LNCaP clone FGC (cell line): ENCODE measurements at regions not wholly inside any gene's neighbourhood (a gene's known extent, or its start where the extent isn't known, plus 50 kb on each side); places are given as distances from the start of the nearest gene placed in this dataset.

Experiments used
- DNase-seq: peaks from one replicate; pipeline ENCODE4 v3.0.0-alpha.2; 2011; ENCODE audit warnings: low read depth
- H3K4me3 ChIP-seq: 2 replicates; pipeline ENCODE4 v1.5.1; 2011; ENCODE audit warnings: mild to moderate bottlenecking, low read depth, low read length, control low read depth
- TF ChIP-seq, protein P1 (sequence below): IDR thresholded peaks from 2 replicates; pipeline ENCODE4 v1.5.1; 2012; ENCODE audit warnings: mild to moderate bottlenecking; ENCODE audit not compliant: control insufficient read depth, insufficient read depth; ENCODE audit errors: extremely low read depth

DNA sequence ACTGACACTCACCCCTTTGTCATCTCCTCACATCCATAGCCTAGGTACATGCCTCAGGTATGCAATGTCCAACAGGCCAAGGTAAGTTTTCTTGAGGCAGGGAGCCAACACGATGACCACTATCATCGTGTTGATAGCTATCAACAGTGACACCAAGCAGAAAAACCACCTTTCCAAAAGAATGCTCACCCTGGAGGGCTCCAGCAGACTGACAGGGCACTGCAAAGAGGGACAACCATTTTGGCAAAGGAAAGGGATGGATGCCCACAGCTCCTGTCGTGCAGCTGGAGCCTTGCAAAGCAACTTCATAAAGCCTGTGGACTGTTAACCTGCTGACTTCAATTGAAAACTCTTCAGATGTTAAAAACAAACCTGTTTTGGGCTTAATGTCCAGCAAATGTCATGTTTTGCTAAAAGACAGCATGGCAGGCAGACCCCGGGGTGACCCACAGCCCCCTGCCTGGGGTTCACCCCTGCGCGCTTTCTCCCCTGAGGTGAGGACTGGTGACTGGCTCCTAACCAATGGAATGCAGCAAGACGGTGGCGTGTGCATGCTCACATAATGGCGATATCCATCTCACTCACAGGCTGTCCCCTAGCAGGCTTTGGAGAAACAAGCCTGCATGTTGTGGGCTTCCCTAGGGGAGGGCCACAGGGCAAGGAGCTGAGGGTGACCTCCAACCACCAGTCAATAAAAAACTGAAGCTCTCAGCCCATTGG lies 293.8 kb downstream of the TCERG1L start:
- DNase-seq, result no peak
- TF ChIP-seq, protein P1, sequence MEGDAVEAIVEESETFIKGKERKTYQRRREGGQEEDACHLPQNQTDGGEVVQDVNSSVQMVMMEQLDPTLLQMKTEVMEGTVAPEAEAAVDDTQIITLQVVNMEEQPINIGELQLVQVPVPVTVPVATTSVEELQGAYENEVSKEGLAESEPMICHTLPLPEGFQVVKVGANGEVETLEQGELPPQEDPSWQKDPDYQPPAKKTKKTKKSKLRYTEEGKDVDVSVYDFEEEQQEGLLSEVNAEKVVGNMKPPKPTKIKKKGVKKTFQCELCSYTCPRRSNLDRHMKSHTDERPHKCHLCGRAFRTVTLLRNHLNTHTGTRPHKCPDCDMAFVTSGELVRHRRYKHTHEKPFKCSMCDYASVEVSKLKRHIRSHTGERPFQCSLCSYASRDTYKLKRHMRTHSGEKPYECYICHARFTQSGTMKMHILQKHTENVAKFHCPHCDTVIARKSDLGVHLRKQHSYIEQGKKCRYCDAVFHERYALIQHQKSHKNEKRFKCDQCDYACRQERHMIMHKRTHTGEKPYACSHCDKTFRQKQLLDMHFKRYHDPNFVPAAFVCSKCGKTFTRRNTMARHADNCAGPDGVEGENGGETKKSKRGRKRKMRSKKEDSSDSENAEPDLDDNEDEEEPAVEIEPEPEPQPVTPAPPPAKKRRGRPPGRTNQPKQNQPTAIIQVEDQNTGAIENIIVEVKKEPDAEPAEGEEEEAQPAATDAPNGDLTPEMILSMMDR, result no peak

DNA sequence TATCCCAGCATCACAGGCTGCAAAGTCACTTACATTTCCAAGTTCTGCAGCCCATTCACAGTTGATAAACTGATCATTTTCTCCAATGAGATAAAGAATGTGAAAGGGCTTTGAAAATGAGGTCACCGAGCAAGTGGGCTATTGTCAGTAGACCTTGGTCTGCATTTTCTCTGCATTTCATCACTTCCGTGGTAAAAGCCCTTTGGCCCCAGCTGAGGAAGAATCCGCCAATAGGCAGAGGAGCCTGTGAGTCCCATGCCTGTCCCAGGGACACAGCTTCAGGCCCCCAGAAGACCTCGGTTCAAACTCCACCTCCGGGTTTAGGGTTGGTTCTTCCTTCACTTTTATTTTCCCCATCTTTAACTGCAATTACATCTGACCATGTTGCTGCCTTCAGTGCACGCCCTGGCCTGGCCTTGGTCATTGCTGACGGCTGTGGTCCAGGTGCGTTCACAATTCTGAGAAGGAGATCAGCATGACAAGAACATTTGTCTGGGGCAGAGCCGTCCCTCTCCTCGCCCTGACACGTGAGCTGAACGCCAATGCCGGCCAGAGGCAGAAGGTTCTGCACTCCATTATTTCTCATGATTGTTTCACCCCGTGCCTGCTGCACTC lies 292.5 kb downstream of the TCERG1L start:
- H3K4me3 ChIP-seq, result no peak overlapping the region
- TF ChIP-seq, protein P1, result no peak
- no peak for DNase-seq

More for the DNA sequence above, 293.8 kb downstream of the TCERG1L start:
- no peak overlapping the region for H3K4me3 ChIP-seq

DNA sequence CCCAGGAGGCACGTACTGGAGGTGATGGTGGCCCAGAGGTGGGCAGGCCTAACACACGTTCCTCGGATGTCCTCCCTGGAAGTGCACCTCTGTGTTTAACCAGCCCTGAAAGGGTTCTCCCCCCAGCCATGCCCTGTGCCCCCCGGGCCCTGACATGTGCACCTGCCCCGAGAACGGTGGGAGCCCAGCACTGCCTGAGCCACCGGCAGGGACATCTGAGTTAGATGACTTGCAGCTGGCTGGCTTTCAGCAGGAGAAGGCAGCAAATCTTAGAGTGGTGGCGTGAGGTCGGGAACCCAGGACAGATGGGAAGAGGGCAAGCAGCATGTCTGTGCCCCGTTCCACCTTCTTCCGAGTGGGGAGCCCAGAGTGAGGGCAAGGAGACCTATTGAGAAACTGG lies 291.8 kb downstream of the TCERG1L start:
- no peak for DNase-seq
- TF ChIP-seq, protein P1, result no peak
- no peak overlapping the region for H3K4me3 ChIP-seq

GRCh38 chr10:131020775-131021174 lies 290.7 kb downstream of the TCERG1L start:
- DNase-seq, result no peak
- TF ChIP-seq, protein P1, result no peak
- no peak overlapping the region for H3K4me3 ChIP-seq

- TF ChIP-seq, protein P1, result no peak
- DNase-seq, result no peak
Measured at GRCh38 chr10:131021246-131021895, 290.1 kb downstream of the TCERG1L start.

GRCh38 chr10:131021969-131022368 lies 289.6 kb downstream of the TCERG1L start:
- no peak overlapping the region for H3K4me3 ChIP-seq
- TF ChIP-seq, protein P1, result no peak
- no peak for DNase-seq

More at GRCh38 chr10:131021246-131021895, 290.1 kb downstream of the TCERG1L start:
- H3K4me3 ChIP-seq, result no peak overlapping the region
